Colonic mucosa (tissue), 4 donors: ENCODE measurements at regions not wholly inside any gene's neighbourhood (a gene's known extent, or its start where the extent isn't known, plus 50 kb on each side); places are given as distances from the start of the nearest gene placed in this dataset.

Experiments
- DNase-seq: peaks from one replicate; pipeline ENCODE4 v3.0.0-alpha.2; 2020
- H3K27ac ChIP-seq: fragments of 200-600 bp; one replicate; pipeline ENCODE4 v1.8.0; 2021
- H3K27me3 ChIP-seq: fragments of 200-600 bp; one replicate; pipeline ENCODE4 v1.8.0; 2021
- H3K36me3 ChIP-seq: fragments of 200-600 bp; one replicate; pipeline ENCODE4 v1.8.0; 2021
- H3K4me1 ChIP-seq: fragments of 200-600 bp; one replicate; pipeline ENCODE4 v1.8.0; 2021; ENCODE audit warnings: mild to moderate bottlenecking
- H3K4me3 ChIP-seq: fragments of 200-600 bp; one replicate; pipeline ENCODE4 v1.8.0; 2021
- H3K9ac ChIP-seq, 2 donors: one replicate each; pipeline ENCODE4 v1.7.0; 2013; ENCODE audit warnings: control low read depth in 2 of 2, low read depth in 2 of 2, low read length in 2 of 2
- H3K9me3 ChIP-seq: fragments of 200-600 bp; one replicate; pipeline ENCODE4 v1.8.0; 2021
- CTCF ChIP-seq: fragments of 200-600 bp; IDR thresholded peaks from one replicate; pipeline ENCODE4 v1.8.0; 2022; ENCODE audit warnings: antibody characterized with exemption, mild to moderate bottlenecking
- intact Hi-C: fragments of 100-400 bp; cut with DNase I; formaldehyde crosslinking; loops from one replicate; pipeline ENCODE4 v1.14.1; 2022
- donor health status: healthy.
- donor health status: DM: no; HTN: no; CAD: no.
- donor health status: DM: no; HTN: no; CAD: no.

GRCh38 chr1:58922302-58923089 is 138.6 kb upstream of the JUN start:
- intact Hi-C loops = no loop called here
- Histone ChIP-seq H3K27ac (peak overlapping the region; percentile 64), H3K4me3 (no peak overlapping the region), H3K9ac (peak overlapping the region; percentile 4 to 46), H3K36me3 (no peaks in the 10 kb centered on the region), H3K4me1 (peaks cover 10% of the 10 kb centered on the region), H3K9me3 (no peaks in the 10 kb centered on the region), H3K27me3 (no peaks in the 10 kb centered on the region)
- DNase-seq = peak; percentile 85
- no peak for TF ChIP-seq CTCF

- no peak overlapping the region for H3K4me3 ChIP-seq
- peaks cover 10% of the 10 kb centered on the region for H3K4me1 ChIP-seq
- H3K36me3 ChIP-seq = no peaks in the 10 kb centered on the region
- H3K9ac ChIP-seq = peak overlapping the region in 1 of 2 donors; percentile 46
- no peak for TF ChIP-seq CTCF
- H3K27ac ChIP-seq = peak overlapping the region; percentile 64
- DNase-seq = no peak
- intact Hi-C loops = no loop called here
- no peaks in the 10 kb centered on the region for H3K27me3 ChIP-seq
- no peaks in the 10 kb centered on the region for H3K9me3 ChIP-seq
Observed at GRCh38 chr1:58923090-58923470, 139.2 kb upstream of the JUN start.

- H3K36me3 ChIP-seq = no peaks in the 10 kb centered on the region
- H3K27ac ChIP-seq = no peak overlapping the region
- DNase-seq = no peak
- TF ChIP-seq CTCF = no peak
- peaks cover 14% of the 10 kb centered on the region for H3K4me1 ChIP-seq
- intact Hi-C loops = no loop called here
- H3K4me3 ChIP-seq = no peak overlapping the region
- no peaks in the 10 kb centered on the region for H3K27me3 ChIP-seq
- no peaks in the 10 kb centered on the region for H3K9me3 ChIP-seq
- H3K9ac ChIP-seq = no peak overlapping the region
Observed at GRCh38 chr1:58924016-58924565, 140.2 kb upstream of the JUN start.

- Histone ChIP-seq H3K27me3 (no peaks in the 10 kb centered on the region), H3K27ac (no peak overlapping the region), H3K9me3 (no peaks in the 10 kb centered on the region), H3K4me1 (peaks cover 18% of the 10 kb centered on the region), H3K9ac (no peak overlapping the region), H3K4me3 (no peak overlapping the region), H3K36me3 (no peaks in the 10 kb centered on the region)
- intact Hi-C loops = no loop called here
- no peak for TF ChIP-seq CTCF
- no peak for DNase-seq
Observed at GRCh38 chr1:58924821-58925220, 141.0 kb upstream of the JUN start.

GRCh38 chr1:58925247-58925646 is 141.4 kb upstream of the JUN start:
- intact Hi-C loops = no loop called here
- TF ChIP-seq CTCF = no peak
- Histone ChIP-seq H3K9ac (no peak overlapping the region), H3K4me3 (no peak overlapping the region), H3K4me1 (peaks cover 18% of the 10 kb centered on the region), H3K9me3 (no peaks in the 10 kb centered on the region), H3K36me3 (no peaks in the 10 kb centered on the region), H3K27ac (no peak overlapping the region), H3K27me3 (no peaks in the 10 kb centered on the region)
- DNase-seq = no peak
